ENCODE measurements at regions not wholly inside any gene's neighbourhood (a gene's known extent, or its start where the extent isn't known, plus 50 kb on each side); places are given as distances from the start of the nearest gene placed in this dataset.

- TF ChIP-seq CTCF (IDR thresholded peaks at IDR 0.05) (no peak), POLR2A (IDR thresholded peaks at IDR 0.05) (no peak)
Observed at GRCh38 chr11:19328586-19329311, 88.0 kb upstream of the E2F8 start.
